ENCODE measurements at regions not wholly inside any gene's neighbourhood (a gene's known extent, or its start where the extent isn't known, plus 50 kb on each side); places are given as distances from the start of the nearest gene placed in this dataset.

- DNase-seq = no peak
- Histone ChIP-seq H3K27me3 (peaks cover 0 to 91% (median 0%) of the 10 kb centered on the region in 4 donors), H3K27ac (no peak overlapping the region), H3K36me3 (no peaks in the 10 kb centered on the region), H3K4me1 (peaks cover 0 to 8% (median 0%) of the 10 kb centered on the region in 3 donors), H3K4me3 (no peak overlapping the region), H3K9me3 (no peaks in the 10 kb centered on the region)
- TF ChIP-seq, protein P1, sequence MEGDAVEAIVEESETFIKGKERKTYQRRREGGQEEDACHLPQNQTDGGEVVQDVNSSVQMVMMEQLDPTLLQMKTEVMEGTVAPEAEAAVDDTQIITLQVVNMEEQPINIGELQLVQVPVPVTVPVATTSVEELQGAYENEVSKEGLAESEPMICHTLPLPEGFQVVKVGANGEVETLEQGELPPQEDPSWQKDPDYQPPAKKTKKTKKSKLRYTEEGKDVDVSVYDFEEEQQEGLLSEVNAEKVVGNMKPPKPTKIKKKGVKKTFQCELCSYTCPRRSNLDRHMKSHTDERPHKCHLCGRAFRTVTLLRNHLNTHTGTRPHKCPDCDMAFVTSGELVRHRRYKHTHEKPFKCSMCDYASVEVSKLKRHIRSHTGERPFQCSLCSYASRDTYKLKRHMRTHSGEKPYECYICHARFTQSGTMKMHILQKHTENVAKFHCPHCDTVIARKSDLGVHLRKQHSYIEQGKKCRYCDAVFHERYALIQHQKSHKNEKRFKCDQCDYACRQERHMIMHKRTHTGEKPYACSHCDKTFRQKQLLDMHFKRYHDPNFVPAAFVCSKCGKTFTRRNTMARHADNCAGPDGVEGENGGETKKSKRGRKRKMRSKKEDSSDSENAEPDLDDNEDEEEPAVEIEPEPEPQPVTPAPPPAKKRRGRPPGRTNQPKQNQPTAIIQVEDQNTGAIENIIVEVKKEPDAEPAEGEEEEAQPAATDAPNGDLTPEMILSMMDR (IDR thresholded peaks at IDR 0.05) = no peak
- TF ChIP-seq POLR2A (IDR thresholded peaks at IDR 0.05) = no peak
- WGBS, 2 donors = 71 to 74% methylated on average over 3 of the region's 3 CpGs
- intact Hi-C loops (cut with DNase I) = no loop called here
Observed at GRCh38 chr6:27624694-27625262, 151.9 kb upstream of the ZNF184 start.

- no peak for TF ChIP-seq POLR2A (IDR thresholded peaks at IDR 0.05)
- TF ChIP-seq, protein P1 (IDR thresholded peaks at IDR 0.05) = no peak
- H3K27me3 ChIP-seq = peaks cover 0 to 92% (median 0%) of the 10 kb centered on the region in 4 donors
Observed at GRCh38 chr6:27623103-27623502, 150.2 kb upstream of the ZNF184 start.

GRCh38 chr6:27619436-27619835 lies 146.5 kb upstream of the ZNF184 start:
- intact Hi-C loops (cut with DNase I) = no loop called here

More at GRCh38 chr6:27623103-27623502, 150.2 kb upstream of the ZNF184 start:
- 53 to 64% methylated on average over 3 of the region's 3 CpGs for WGBS, 2 donors
- intact Hi-C loops (cut with DNase I) = no loop called here
- H3K36me3 ChIP-seq = no peaks in the 10 kb centered on the region
- peaks cover 0 to 10% (median 0%) of the 10 kb centered on the region in 3 donors for H3K4me1 ChIP-seq
- no peak for DNase-seq
- H3K4me3 ChIP-seq = no peak overlapping the region
- H3K27ac ChIP-seq = peak overlapping the region in 1 of 4 donors; percentile 29
- no peaks in the 10 kb centered on the region for H3K9me3 ChIP-seq

GRCh38 chr6:27617700-27618689 lies 145.1 kb upstream of the ZNF184 start:
- no peak overlapping the region for H3K27ac ChIP-seq
- TF ChIP-seq, protein P1 (IDR thresholded peaks at IDR 0.05) = no peak
- no peak for TF ChIP-seq POLR2A (IDR thresholded peaks at IDR 0.05)
- intact Hi-C loops (cut with DNase I) = no loop called here
- H3K36me3 ChIP-seq = no peaks in the 10 kb centered on the region
- no peak for DNase-seq
- WGBS, 2 donors = 32 to 35% methylated on average over 28 to 30 of the region's 32 CpGs
- peaks cover 0 to 94% (median 0%) of the 10 kb centered on the region in 4 donors for H3K27me3 ChIP-seq
- peak overlapping the region; percentile 6 to 55 (median 35) for H3K4me3 ChIP-seq
- H3K9me3 ChIP-seq = no peaks in the 10 kb centered on the region
- H3K4me1 ChIP-seq = peaks cover 0 to 18% (median 0%) of the 10 kb centered on the region in 3 donors

More at GRCh38 chr6:27619436-27619835, 146.5 kb upstream of the ZNF184 start:
- Histone ChIP-seq H3K36me3 (no peaks in the 10 kb centered on the region), H3K4me3 (no peak overlapping the region), H3K27me3 (peaks cover 0 to 93% (median 0%) of the 10 kb centered on the region in 4 donors), H3K9me3 (no peaks in the 10 kb centered on the region), H3K4me1 (peaks cover 0 to 26% (median 0%) of the 10 kb centered on the region in 3 donors), H3K27ac (no peak overlapping the region)
- no peak for TF ChIP-seq POLR2A (IDR thresholded peaks at IDR 0.05)
- TF ChIP-seq, protein P1 (IDR thresholded peaks at IDR 0.05) = no peak
- DNase-seq = no peak
- 46 to 66% methylated on average over 4 of the region's 4 CpGs for whole genome bisulfite sequencing, 2 donors

Measured in esophagus squamous epithelium (tissue), 5 donors.